ENCODE measurements at regions not wholly inside any gene's neighbourhood (a gene's known extent, or its start where the extent isn't known, plus 50 kb on each side); places are given as distances from the start of the nearest gene placed in this dataset.

DNA sequence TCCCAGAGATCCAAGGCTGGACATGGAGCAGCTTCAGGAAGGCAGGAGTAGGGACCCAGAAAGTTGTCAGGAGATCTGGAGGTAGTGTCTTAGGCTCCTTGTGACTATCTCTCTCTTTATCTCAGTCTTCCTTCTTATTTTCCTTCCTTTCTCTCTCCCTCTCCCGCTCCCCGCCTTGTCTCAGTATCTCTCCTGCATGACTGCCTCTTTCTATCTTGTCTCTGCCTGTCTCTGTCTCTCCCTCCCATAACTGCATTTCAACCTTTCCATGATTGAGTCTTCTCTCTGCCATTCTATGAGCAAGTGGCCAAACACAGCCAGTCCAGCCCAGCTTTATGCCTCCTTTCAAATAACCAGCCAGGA, 61.0 kb upstream of the NEK6 start:
- Histone ChIP-seq H3K4me3 (ENCODE audit: low read length in 2 of 2) (no peak overlapping the region), H3K27ac (ENCODE audit: low read length) (no peak overlapping the region), H3K27me3 (ENCODE audit: control insufficient read depth in 1 of 2, insufficient read depth in 2 of 2, low read length in 2 of 2) (no peaks in the 10 kb centered on the region), H3K4me1 (ENCODE audit: control insufficient read depth, insufficient read depth, low read length) (no peaks in the 10 kb centered on the region), H3K9ac (ENCODE audit: low read length in 2 of 2) (no peak overlapping the region), H3K9me3 (ENCODE audit: control insufficient read depth in 2 of 2, low read length in 2 of 2) (peaks cover 0 to 5% of the 10 kb centered on the region in 2 donors), H3K36me3 (ENCODE audit: control insufficient read depth in 2 of 2, insufficient read depth in 2 of 2, low read length in 2 of 2) (no peaks in the 10 kb centered on the region)

DNA sequence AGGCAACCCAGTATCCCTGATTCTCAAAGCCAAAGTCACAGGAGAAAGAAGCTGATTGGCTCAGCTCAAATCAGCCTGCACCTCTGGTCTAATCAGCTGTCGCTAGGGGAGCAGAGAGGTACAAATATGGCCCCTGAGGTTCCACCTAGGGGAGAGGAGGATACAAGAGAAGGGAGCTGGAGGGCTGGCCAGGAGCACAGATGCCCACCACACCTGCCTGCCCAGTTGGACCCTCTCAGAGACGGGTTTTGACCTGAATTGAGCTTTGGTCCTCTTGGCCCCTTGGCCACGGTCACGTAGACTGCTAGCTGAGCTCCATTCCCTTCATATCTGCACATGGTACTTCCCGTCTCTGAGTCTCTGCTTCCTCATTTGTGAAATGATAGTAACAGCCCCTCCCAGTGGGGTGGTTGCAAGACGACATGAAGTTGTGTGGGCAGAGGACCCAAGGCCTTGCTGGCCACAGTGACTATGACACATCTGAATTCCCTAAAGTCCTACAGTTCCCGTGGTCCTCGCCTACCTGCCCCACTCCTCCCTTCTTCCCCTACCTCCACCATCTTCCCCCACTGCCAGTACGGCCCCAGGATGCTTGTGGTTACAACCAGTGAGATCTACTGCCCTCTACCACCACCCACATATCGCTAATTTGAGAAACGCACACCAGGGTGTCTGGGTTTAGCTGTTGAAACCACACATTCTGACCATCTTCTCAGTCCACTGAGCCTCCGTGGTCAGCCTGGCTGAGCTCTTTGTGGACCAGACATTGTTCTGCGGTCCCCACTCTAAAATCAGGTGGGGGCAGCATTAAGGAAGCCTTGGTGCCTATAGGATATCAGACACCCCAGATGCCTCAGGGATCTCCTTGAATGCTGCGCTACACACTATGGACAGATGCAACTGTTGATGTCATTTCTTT, 60.3 kb upstream of the NEK6 start:
- Histone ChIP-seq H3K9me3 (ENCODE audit: control insufficient read depth in 2 of 2, low read length in 2 of 2) (peaks cover 0 to 5% of the 10 kb centered on the region in 2 donors), H3K4me3 (ENCODE audit: low read length in 2 of 2) (no peak overlapping the region), H3K27ac (ENCODE audit: low read length) (no peak overlapping the region), H3K9ac (ENCODE audit: low read length in 2 of 2) (no peak overlapping the region), H3K27me3 (ENCODE audit: control insufficient read depth in 1 of 2, insufficient read depth in 2 of 2, low read length in 2 of 2) (no peaks in the 10 kb centered on the region), H3K36me3 (ENCODE audit: control insufficient read depth in 2 of 2, insufficient read depth in 2 of 2, low read length in 2 of 2) (no peaks in the 10 kb centered on the region), H3K4me1 (ENCODE audit: control insufficient read depth, insufficient read depth, low read length) (no peaks in the 10 kb centered on the region)

DNA sequence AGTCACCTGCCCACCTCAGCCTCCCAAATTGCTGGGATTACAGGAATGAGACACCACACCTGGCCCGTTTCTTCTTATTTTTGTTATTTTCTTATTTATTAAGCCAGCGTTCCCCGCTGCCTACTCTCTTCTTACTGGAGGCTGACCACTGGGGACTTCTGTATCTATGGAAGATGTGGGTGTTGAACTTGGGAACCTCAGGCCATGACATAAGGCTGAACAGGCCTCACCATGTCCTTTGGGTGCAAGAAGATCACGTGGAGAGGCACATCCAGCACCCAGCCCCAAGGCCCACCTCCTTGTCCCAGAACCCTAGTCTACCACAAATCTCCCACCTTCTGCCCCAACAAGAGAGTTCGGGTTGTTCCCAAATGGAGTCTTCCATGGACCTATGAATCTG, 59.4 kb upstream of the NEK6 start:
- no peak overlapping the region for H3K27ac ChIP-seq (ENCODE audit: low read length)
- H3K27me3 ChIP-seq (ENCODE audit: control insufficient read depth in 1 of 2, insufficient read depth in 2 of 2, low read length in 2 of 2): peaks cover 0 to 2% of the 10 kb centered on the region in 2 donors
- no peaks in the 10 kb centered on the region for H3K36me3 ChIP-seq (ENCODE audit: control insufficient read depth in 2 of 2, insufficient read depth in 2 of 2, low read length in 2 of 2)
- no peak overlapping the region for H3K4me3 ChIP-seq (ENCODE audit: low read length in 2 of 2)
- H3K9me3 ChIP-seq (ENCODE audit: control insufficient read depth in 2 of 2, low read length in 2 of 2): peaks cover 0 to 5% of the 10 kb centered on the region in 2 donors
- H3K4me1 ChIP-seq (ENCODE audit: control insufficient read depth, insufficient read depth, low read length): no peaks in the 10 kb centered on the region
- H3K9ac ChIP-seq (ENCODE audit: low read length in 2 of 2): no peak overlapping the region

DNA sequence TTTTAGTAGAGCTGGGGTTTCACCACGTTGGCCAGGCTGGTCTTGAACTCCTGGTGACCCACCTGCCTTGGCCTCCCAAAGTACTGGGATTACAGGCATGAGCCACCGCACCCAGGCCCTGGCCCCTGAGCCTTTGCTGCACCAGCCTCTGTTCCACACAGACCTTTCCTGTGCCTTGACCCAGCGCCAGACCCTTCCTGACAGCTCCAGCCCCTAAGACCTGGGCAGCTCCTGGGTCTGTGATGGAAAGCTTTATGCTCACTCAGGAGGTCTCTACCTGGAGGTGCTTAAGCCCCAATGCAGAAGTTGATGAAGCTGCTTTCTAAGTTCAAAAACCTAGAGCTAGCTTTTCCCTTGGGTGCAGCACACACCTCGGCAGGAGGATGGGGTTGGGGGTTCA, 58.8 kb upstream of the NEK6 start:
- Histone ChIP-seq H3K9me3 (ENCODE audit: control insufficient read depth in 2 of 2, low read length in 2 of 2) (peaks cover 0 to 5% of the 10 kb centered on the region in 2 donors), H3K9ac (ENCODE audit: low read length in 2 of 2) (no peak overlapping the region), H3K4me3 (ENCODE audit: low read length in 2 of 2) (no peak overlapping the region), H3K27ac (ENCODE audit: low read length) (no peak overlapping the region), H3K4me1 (ENCODE audit: control insufficient read depth, insufficient read depth, low read length) (no peaks in the 10 kb centered on the region), H3K36me3 (ENCODE audit: control insufficient read depth in 2 of 2, insufficient read depth in 2 of 2, low read length in 2 of 2) (no peaks in the 10 kb centered on the region), H3K27me3 (ENCODE audit: control insufficient read depth in 1 of 2, insufficient read depth in 2 of 2, low read length in 2 of 2) (peaks cover 0 to 2% of the 10 kb centered on the region in 2 donors)

DNA sequence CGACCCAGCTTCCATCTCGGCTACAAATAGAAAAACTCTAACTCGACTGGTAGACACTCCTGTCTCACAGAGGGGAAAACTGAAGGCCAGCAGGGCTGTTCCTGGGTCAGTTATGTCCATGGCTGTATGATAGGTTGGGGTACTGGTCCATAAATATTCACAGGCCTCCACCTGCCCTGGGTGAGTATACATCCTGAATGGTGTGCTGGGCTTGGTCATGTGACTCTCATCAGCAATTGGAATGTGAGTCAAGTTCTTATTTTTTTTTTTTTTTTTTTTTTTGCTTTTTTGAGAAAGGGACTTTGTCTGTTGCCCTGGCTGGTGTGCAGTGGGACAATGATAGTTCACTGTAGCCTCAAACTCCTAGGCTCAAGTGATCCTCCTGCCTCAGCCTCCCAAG, 58.3 kb upstream of the NEK6 start:
- H3K9me3 ChIP-seq (ENCODE audit: control insufficient read depth in 2 of 2, low read length in 2 of 2): peaks cover 0 to 5% of the 10 kb centered on the region in 2 donors
- H3K27ac ChIP-seq (ENCODE audit: low read length): no peak overlapping the region
- no peaks in the 10 kb centered on the region for H3K4me1 ChIP-seq (ENCODE audit: control insufficient read depth, insufficient read depth, low read length)
- H3K36me3 ChIP-seq (ENCODE audit: control insufficient read depth in 2 of 2, insufficient read depth in 2 of 2, low read length in 2 of 2): no peaks in the 10 kb centered on the region
- no peak overlapping the region for H3K4me3 ChIP-seq (ENCODE audit: low read length in 2 of 2)
- H3K27me3 ChIP-seq (ENCODE audit: control insufficient read depth in 1 of 2, insufficient read depth in 2 of 2, low read length in 2 of 2): peaks cover 0 to 2% of the 10 kb centered on the region in 2 donors
- no peak overlapping the region for H3K9ac ChIP-seq (ENCODE audit: low read length in 2 of 2)

DNA sequence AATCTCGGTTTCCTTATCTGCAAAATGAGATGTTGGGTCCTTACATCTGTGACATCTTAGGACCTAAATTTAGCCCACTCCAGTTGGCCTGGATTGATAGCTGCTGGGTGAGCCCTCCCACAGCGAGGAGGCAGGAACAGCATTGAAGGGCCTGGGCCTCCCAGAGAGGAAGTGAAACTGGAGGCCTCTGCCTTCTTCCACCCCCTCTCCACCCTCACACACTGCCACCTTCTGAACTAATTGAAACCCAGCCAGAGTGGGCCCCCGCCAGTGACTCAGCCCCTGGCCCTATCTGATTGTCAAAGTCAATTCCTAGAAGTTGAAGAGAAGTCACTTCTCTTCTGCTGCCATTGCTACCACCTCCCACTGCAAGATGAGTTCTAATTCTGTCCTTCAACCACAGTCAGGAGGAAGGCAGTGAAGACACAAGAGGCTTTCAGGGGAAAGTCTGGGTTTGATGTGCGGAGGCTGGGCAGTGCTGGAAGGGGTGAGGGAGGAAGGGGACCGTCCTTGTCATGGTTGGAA, 55.2 kb upstream of the NEK6 start:
- H3K36me3 ChIP-seq (ENCODE audit: control insufficient read depth in 2 of 2, insufficient read depth in 2 of 2, low read length in 2 of 2): no peaks in the 10 kb centered on the region
- H3K4me1 ChIP-seq (ENCODE audit: control insufficient read depth, insufficient read depth, low read length): no peaks in the 10 kb centered on the region
- H3K4me3 ChIP-seq (ENCODE audit: low read length in 2 of 2): no peak overlapping the region
- H3K9me3 ChIP-seq (ENCODE audit: control insufficient read depth in 2 of 2, low read length in 2 of 2): no peaks in the 10 kb centered on the region
- H3K9ac ChIP-seq (ENCODE audit: low read length in 2 of 2): no peak overlapping the region
- H3K27ac ChIP-seq (ENCODE audit: low read length): no peak overlapping the region
- peaks cover 0 to 2% of the 10 kb centered on the region in 2 donors for H3K27me3 ChIP-seq (ENCODE audit: control insufficient read depth in 1 of 2, insufficient read depth in 2 of 2, low read length in 2 of 2)

DNA sequence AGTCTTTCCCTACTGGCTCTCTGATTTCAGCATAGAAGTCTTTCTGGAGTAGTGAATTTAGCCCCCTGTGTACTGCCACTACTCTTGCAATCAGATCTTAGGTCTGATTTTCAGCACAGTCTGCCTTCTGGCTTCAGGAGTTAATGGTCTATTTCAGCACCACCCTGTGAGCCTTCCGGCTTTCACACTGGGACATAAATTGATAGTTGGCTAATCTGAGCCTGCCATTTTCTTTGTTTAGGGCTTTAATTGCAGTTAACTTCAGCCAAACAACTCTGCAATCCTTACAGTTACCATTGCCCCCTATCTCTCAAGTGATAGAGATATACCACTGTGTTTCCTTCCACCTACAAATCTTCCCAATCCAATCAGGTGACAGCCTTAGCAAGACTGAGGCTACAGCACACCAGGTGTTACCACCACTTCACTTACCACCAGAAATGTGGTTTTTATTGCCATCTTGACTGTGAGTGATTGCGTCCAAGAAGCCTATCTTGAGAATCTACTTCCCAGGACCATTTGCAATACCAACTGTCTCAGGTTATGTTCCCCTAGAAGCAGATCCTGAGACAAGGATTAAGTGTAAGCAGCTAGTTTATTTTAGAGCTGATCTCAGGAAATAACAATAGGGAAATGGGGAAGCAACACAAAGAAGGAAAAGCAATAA, 51.9 kb upstream of the NEK6 start:
- Histone ChIP-seq H3K9me3 (ENCODE audit: control insufficient read depth in 2 of 2, low read length in 2 of 2) (no peaks in the 10 kb centered on the region), H3K4me1 (ENCODE audit: control insufficient read depth, insufficient read depth, low read length) (no peaks in the 10 kb centered on the region), H3K27me3 (ENCODE audit: control insufficient read depth in 1 of 2, insufficient read depth in 2 of 2, low read length in 2 of 2) (peaks cover 0 to 4% of the 10 kb centered on the region in 2 donors), H3K9ac (ENCODE audit: low read length in 2 of 2) (no peak overlapping the region), H3K27ac (ENCODE audit: low read length) (no peak overlapping the region), H3K4me3 (ENCODE audit: low read length in 2 of 2) (no peak overlapping the region), H3K36me3 (ENCODE audit: control insufficient read depth in 2 of 2, insufficient read depth in 2 of 2, low read length in 2 of 2) (no peaks in the 10 kb centered on the region)

DNA sequence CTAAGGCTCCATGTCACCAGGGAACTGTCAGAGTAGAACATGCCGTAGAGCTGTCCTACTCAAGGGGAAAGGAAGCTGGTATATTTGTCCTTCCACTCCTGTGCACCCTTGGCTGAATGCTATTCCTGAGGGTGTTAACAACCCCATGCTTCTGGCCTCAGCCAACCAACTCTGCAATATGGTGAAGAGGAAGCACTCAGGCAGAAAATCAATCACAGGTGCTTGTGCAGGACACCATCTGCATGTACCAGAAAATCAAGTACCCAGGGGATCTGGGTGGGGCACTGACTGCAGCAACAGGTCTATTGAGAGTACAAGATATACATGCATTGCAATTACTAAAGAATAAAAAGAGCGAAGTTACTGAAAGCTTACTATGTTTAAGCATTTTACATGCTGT, 51.4 kb upstream of the NEK6 start:
- no peak overlapping the region for H3K4me3 ChIP-seq (ENCODE audit: low read length in 2 of 2)
- H3K4me1 ChIP-seq (ENCODE audit: control insufficient read depth, insufficient read depth, low read length): no peaks in the 10 kb centered on the region
- H3K27me3 ChIP-seq (ENCODE audit: control insufficient read depth in 1 of 2, insufficient read depth in 2 of 2, low read length in 2 of 2): peaks cover 0 to 4% of the 10 kb centered on the region in 2 donors
- H3K27ac ChIP-seq (ENCODE audit: low read length): no peak overlapping the region
- H3K36me3 ChIP-seq (ENCODE audit: control insufficient read depth in 2 of 2, insufficient read depth in 2 of 2, low read length in 2 of 2): no peaks in the 10 kb centered on the region
- H3K9ac ChIP-seq (ENCODE audit: low read length in 2 of 2): no peak overlapping the region
- H3K9me3 ChIP-seq (ENCODE audit: control insufficient read depth in 2 of 2, low read length in 2 of 2): no peaks in the 10 kb centered on the region
